Glomerular visceral epithelial cell (primary cell): ENCODE measurements at regions not wholly inside any gene's neighbourhood (a gene's known extent, or its start where the extent isn't known, plus 50 kb on each side); places are given as distances from the start of the nearest gene placed in this dataset.

Experiments
- DNase-seq: peaks from one replicate; pipeline ENCODE4 v3.0.0-alpha.2; 2016; ENCODE audit errors: extremely low spot score

DNA sequence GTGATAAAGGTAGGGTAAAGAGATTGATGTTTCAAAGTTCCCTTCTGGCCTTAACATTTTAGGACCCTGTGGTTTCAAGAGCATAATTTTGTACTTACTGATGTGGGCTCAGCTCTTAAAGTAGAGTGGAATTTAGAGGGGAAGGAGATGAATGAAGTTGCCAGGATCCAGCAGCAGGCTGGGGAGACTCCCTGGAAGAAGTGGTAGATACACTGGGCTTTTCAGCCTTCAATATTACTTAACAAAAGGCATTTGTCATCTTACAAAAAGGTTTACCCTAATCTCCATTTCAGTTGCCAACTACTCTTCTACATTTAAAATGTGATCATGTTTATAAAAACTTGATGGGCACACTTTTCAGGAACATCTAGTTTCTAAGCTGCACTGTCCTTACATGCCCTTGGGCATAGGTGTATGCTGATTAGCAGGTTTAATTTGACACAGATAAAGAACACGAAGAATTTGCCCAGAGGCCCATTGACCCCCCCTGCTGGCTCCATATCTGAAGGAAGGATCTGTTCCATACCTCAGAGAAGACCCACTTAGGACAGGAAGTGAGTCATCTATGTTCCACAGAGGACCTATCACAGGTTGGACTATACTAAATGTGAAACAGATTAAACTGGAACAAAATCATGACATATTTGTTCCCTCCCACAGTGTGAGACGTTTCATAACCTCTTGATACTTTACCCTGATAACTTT lies 93.0 kb upstream of the LPP start:
- peak; percentile 63 for DNase-seq

DNA sequence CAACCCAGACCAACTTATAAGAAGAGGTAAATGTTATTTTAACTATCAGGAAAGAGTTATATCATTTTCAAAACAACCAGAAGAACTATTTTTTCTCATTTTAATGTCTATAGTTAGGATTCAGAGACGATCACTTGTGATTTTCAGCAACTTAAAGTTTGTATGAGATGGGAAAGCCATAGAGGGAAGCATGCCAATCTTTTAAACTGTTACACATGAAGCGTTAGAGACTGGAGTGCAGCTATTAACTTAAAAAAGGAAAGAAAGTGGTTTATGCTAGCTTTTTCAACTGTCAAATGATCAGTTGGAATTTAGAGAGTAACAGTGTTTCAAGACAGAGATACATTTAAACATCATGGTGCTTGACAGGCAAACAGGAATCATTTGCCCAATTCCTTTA lies 91.7 kb upstream of the LPP start:
- no peak for DNase-seq

DNA sequence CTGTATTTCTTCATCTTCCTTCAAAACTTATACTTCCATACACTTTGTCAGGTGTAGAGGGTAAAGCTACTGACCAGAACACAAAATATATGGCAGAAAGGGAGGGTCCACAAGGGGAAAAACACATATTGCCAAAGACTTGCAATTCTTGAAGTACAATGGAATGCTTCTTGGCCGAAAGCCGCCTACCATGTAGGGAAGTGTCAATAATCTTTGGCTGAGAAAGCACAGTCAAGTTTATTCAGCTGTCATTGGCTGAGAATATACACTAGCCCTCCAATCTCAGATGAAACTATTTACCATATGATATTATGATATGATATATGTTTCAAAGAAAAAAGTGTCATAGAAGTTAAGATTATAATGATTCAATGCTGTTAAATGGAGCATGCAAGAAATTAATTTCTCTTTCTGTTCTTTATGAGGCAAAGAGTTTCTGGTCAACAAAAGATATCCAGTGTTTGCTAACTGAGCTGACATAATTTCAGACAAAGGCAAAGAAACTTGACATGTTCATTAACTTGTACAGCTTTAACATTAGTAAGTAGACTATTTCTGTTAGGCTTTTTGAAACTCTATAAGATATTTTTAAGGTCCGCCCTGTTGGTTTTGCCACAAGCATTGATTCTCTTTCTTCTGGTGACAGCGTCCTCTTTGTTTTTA lies 89.0 kb upstream of the LPP start:
- DNase-seq, result no peak

DNA sequence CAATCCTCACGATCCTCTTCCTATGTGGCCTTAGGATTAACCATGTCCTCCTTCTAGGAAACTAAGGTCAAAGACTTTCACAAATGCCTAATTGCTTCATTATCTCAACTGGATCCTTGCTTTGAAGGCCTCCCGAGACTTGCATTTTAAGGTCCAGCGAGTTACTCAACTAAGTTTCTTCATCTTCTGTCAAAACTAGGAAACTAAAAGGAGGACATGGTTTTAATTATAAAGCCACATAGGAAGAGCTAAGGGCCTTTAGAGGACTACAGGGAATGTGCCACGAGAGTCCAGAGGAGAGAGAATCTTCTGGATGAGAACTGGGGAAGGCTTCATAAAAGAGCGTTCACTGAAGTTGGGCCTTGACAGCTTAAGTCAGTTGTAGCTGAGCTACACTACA lies 87.8 kb upstream of the LPP start:
- DNase-seq, result no peak

DNA sequence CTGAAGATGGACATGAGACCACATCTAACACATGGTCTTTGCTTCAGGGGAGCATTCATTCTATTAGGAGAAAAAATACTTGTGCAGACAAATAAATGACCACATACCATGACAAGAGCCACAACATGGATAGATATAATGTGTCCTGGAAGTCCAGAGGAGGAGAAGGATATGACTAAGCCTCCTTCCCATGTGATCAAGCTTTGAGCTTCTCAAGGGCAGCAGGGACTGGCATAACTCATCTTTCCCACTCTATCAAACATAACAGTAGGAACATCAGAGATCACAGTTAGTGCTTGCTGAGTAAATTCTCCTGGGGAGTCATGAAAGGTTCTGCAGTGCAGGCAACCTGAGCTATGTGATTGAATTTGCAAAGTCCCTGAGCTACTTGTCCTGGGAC lies 86.0 kb upstream of the LPP start:
- peak; percentile 55 for DNase-seq

DNA sequence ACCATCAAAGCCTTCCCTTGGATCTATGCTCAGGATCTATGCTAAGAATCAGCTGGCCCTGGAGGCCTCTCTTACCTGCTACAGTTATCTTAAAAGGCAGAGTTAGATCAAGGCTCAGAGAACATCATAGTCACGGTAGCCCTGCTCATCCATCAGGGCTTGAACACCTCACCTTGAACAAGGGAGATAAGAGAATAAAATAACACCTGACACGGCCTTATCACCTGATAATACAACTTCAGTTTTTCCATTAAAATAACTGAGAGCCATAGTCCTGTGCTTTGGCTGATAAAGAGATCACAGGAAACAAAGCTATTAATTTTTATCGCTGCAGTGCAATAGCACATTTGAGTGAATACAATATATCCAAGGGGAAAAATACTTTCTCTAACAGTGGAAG lies 85.6 kb upstream of the LPP start:
- no peak for DNase-seq

DNA sequence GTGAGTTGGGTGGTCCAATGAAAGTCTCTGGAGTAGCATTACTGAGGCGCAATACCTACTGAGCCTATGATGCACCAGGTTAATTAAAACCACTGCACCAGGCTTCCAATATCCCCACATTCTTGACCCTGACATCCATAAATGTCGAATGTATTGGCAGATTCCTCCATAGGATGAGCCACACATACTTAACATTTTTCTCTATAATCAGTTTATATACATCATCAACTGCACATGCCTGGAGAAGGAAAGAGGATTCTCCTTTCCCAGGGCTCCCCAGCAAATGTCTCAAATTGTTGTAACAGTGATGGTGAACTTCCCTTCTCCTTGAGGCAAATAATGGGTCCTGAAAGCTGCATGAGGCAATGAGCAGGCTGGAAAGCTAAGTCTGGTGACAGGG lies 82.3 kb upstream of the LPP start:
- no peak for DNase-seq

DNA sequence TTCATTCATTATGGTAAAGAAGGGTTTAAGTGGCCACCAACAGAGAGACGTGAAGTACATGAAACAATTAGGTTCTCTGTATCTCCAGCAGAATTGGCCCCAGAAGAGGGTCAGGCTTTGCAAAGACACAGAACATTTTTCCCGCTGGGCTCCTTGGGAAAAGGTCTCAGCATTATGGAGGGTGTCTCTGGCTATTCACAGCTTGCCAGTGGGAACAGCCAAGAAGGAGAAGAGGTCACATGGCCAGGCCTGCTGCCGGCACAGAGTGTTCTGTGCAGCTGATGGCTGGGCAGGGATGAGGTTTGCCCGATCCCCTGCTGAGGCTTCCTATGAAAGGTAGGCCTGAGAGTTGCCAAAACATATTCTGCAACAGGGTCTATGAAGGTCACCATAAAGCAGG lies 77.8 kb upstream of the LPP start:
- no peak for DNase-seq

DNA sequence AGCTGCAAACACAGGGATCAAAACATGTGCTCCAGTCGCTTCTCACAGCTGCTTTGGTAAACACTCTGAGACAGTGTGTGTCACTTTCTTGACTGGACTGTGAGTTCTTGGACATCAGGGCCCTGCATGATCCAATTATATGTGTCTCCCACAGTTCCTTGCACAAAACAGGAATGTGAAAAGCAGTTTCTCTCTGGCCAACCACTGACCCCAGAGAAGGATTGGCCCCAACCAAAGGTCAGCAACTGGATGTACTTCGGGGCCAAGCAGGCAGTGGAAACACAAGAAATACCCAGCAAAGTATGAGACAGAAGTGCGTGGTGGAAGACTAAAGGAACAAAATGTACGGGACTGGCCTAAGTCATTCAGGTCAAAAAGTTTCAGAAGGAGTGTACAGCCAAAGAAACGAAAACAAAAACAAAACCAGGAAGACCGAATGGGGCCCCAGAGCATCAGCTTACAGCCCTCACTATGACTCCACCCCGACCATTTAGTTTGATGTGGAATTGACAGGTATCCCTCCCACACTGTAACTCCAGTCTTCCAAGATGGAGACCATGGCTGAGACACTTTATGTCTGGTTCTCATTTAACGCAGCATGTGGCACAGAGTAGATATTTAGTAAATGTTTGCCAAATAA lies 76.7 kb upstream of the LPP start:
- no peak for DNase-seq

DNA sequence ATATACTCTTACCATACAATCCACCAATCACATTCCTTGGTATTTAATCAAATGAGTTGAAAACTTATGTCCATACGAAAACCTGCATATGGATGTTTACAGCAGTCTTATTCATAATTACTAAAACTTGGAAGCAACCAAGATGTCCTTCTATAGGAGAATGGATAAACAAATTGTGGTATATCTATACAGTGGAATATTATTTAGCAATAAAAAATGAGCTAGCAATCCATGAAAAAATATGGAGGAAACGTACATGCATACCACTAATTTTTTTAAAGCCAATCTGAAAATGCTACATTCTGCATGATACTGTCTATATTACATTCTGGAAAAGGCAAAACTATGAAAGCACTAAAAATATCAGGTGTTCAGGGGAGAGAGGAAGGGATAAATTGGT lies 73.9 kb upstream of the LPP start:
- DNase-seq, result no peak

DNA sequence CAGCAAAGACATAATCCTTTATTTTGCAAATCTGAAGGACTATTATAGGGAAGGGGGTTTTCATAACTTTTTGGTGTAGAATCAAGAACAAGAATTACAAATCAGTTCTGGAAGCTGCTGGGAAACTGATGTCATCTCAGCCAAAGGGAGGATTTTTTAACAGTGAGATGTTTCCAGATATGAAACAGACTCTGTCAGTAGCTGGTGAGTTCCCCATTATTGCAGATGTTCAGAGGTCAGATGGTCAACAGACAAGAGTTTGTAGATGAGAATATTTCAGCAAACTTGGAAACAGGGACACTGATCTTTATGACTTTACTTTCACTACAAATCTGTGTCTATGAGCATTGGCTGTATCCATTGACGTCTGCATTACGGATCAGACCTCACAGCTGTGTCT lies 71.9 kb upstream of the LPP start:
- no peak for DNase-seq

DNA sequence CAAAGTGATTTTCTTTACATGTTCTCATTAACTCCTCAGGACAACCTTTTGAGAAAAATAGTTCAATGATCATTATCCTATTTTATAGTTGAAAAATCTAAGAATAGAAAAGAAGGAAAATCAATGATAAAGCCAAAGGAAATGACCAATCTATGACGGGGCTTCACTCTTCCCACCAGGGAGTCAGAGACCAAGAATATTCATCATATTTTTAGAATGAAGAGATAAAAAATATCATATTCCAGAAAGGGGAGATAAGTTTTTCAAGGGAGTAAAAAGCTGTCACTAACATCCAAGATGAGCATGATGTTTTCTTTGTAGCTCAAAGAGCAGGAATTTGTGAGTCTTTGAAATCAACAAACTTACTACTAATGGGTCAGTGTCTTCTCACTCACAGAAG lies 71.5 kb upstream of the LPP start:
- DNase-seq, result no peak

DNA sequence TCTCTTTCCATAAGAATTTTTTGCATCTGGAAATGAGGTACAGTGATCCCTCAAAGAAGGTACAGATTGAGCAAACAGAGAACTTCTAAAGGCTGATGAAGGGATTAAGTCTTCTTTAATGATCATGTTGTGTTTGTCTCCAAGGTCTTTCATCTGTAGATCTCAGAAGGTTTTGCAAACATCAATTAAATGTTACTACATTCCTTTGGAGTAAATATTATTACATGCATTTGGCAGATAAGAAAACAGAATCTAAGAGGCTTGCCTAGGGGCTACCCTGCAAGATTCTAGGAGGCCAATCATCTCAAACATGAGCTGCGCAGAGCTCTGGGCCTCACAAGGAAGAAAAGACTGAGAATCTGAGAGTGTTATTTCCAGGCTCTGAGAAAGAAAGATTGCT lies 70.9 kb upstream of the LPP start:
- no peak for DNase-seq

DNA sequence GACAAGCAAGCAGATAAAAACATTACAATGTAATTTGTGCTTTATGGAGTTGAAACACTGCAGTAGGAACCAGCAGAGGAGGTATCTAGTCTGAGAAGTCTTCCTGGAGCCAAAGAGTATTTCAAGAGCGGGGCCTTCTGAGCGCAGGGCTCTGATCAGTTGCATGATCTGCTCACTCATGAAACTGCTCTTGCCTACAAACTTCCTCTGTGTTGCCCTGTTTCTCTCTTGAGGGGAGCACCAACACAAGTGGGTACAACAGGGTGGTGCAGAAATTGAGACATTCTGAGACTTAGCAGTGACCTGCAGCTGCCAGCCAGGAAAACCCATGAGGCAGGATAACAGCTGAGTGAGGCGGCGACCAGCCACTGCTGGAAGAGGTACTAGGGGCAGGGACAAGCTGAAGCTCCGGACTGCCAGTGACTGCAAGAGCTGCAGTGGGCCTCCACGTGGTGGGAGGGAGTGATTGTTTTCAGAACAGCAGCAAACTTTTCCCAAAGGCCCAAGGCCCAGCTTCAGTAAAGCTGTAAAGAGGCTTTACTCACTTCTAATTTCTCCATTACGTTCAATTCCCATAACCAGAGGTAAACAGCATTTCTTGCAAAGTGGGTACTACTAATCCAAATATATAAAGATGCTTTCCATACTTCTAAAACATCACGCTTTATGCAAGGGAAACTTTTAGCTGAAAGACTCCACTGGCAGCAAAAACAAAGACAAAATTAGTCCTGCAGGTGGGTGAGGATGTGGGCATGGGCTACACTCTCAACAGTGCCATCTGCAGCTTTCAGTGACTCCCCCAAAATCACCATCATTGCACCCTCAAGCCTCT lies 69.0 kb upstream of the LPP start:
- no peak for DNase-seq

DNA sequence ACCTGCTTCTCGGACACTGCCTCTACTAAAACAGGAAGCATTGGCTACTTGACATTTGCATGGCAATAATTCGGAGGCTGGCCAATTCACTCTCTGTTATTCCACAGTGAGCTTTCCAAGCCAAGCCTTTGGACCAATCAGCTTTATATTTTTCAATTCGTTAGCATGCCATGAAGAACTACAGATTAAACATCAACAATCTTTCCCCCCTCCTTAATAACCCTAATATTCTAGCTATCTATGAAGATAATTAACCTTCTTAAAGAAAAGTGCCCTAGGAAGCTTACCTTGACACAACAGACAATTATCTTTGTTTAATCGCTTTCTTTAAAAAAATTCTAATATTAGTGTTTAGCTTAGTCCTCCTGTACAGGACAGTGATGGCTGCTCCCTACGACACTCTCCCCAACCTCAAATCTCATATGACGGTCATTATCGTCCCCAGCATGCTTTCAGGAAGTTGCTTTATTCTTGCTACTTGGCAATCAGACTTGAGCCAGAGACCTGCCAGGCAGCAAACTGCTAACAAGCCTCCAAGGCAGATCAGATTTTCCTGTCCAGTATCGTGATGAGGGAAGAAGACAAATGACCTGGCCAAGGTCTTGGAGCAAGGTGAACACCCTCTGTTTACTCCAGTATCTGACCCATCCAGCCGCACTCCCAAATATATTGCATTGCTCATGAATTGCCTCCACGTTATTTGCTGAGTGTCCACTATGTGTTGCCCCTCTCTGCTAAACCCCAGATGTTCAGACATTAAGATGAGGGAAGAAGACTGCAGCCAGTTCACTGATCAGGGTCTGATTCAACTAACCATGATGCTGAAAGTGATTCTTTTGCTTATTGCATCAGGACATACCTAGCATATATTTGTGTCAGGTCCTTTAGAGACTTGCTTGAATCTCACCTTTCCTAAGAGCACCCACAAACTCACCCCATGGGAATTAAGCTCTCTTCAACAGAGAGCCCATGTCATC lies 68.1 kb upstream of the LPP start:
- DNase-seq, result no peak

DNA sequence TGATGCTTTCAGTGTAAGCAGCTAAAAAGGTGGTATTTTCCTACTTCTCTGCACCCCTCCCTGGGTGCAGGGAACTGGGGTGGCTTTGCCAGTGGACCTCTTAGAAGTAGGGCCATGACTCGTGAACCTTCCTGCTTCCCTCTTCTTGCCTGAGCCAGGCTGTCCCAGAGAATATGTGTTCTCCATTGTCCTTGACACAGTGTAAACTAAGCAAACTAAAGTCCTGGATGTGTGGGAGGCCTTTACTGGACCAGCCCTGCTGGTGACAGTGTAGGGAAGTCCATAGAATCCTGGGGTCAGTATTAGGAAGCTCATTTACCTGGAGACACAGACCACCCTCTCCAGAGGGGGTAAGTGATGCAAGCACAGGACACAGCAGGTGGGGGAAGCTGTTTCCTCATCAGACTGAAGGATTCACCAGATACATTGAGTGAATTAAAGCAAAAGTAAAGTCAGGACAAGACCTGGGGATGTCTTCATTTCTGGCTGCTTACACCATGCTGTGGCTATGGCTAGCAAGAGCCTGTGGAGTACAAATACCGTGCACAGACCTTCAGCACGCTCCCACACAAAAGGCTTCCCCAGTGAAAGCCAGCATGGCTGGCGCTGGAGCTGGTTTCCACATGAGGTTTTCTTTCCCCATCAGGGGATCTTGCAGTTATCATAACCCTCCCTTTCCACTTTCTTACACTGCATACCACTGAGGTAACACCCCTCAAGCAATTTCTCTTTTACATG lies 64.8 kb upstream of the LPP start:
- no peak for DNase-seq

DNA sequence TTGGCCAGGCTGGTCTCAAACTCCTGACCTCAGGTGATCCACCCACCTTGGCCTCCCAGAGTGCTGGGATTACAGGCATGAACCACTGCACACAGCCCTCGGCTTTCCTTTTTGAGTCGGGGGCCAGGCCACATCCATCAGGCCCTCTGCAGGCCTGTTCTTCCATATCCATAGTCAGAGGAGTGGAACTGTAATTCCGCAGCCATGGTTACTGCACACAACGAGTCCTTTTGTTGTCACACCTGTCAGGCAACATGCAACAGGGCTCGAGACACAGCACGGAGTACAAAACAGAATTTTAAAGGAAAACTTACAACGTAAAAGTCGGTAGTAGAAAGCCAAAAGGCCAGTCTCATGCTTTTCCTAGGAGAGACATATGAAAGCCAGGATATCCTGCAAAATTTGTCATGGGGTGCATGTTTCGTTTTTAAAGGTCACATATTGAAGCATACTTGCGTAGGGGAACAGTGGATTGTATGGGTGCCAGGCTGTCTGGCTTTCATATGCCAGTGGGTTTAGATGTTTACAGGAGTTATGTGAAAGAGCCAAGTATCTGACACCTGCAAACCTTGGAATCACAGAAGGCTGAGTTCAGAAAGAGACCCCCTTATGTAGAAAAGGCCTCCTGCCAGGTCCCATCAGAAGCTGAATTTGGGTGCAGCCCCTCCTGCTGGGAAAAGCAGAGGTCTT lies 63.2 kb upstream of the LPP start:
- no peak for DNase-seq

DNA sequence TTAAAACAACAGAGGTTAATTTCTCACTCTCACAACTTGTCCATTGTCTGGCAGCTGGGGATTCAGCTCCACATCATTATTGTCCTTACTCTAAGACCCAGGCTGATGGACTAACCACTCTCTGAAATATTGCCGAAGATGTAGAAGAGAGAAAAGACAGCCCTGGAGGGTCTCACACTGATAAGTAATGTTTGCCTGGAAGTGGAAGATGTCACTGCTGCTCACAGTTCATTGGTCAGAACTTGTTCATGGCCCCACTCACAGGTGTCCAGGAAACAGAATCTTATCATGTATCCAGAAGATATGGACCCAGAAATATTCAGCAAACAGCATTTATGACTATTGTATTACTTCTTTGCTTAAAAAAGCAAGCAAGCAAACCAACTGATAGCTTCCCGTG lies 62.2 kb upstream of the LPP start:
- no peak for DNase-seq

DNA sequence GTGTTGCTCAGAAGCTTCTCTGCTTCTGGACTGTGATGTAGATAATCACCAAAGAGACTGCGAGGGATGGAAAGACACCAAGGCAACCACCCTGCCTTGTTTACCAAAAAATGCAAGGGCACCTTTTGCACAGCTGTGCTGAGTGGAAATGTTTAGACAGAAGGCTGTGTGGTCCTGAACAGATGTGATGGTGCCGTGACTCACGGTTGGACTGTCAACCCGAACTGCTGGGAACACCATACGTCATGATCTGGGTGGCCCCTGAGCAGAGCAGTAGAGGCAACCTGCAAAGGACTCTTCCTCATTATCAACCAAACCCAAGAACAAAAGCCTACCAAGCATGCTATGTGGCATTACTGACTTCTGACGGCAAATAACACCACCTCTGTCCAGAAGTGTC lies 61.3 kb upstream of the LPP start:
- no peak for DNase-seq

DNA sequence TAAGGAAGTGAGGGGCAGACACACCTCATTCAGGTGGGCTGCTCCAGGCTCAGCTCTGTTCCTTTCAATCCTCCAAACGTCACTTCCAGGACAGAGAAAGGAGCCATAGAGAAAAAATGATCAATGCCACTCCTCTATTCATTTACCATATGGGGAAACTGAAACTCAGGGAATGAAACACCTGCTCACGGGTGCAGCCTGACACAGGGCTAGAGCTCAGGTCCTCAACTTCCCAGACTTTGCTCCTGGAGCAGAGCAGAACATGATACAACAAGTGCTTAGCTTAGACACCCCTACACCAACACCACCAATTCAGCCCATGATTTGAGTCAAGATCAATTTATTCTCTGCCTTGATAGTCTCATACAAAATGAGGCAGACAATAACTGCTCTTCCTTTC lies 58.5 kb upstream of the LPP start:
- DNase-seq, result no peak
